H1 (cell line): ENCODE measurements at regions not wholly inside any gene's neighbourhood (a gene's known extent, or its start where the extent isn't known, plus 50 kb on each side); places are given as distances from the start of the nearest gene placed in this dataset.
"Not testable (repeated sequence)": the region's sequence is repeated elsewhere in the genome, so short reads cannot be mapped to it uniquely, and the experiment has no call there.

Experiments
- CTCF ChIA-PET: fragments of 300-600 bp; sonication (Branson Sonifier 250); formaldehyde crosslinking; loops from one replicate; lab custom pipeline; 2021; ENCODE audit not compliant: partially characterized antibody; lab: Charles Lee
- POLR2A ChIA-PET: fragments of 300-600 bp; sonication (Branson Sonifier 250); formaldehyde crosslinking; loops from one replicate; lab custom pipeline; 2021; ENCODE audit warnings: inconsistent platforms; ENCODE audit not compliant: partially characterized antibody; lab: Charles Lee
- DNase-seq, 2 experiments: peaks; one replicate each; pipeline versions ENCODE4 v3.0.0 to v3.0.0-alpha.2; 2010 to 2022; ENCODE audit warnings: low spot score in 2 of 2, low read depth in 1 of 2, mixed read lengths in 1 of 2
- FAIRE-seq: peaks from 2 replicates; lab custom pipeline; 2011; peaks lifted over from hg19 to GRCh38; lab: Jason Lieb, UNC
- H2AFZ ChIP-seq: 2 replicates; pipeline ENCODE4 v1.8.1; 2012; ENCODE audit warnings: low read length, inconsistent platforms
- H2AK5ac ChIP-seq: 2 replicates; pipeline ENCODE4 v1.6.1; 2013; ENCODE audit warnings: low read depth, low read length
- H2BK120ac ChIP-seq: replicated peaks from 2 replicates; pipeline ENCODE3; 2013; ENCODE audit warnings: low read depth, low read length, inconsistent platforms
- H2BK12ac ChIP-seq: 2 replicates; pipeline ENCODE4 v1.6.1; 2013; ENCODE audit warnings: low read depth, low read length
- H2BK15ac ChIP-seq: 2 replicates; pipeline ENCODE4 v1.6.1; 2013; ENCODE audit warnings: low read length
- H2BK20ac ChIP-seq: 2 replicates; pipeline ENCODE4 v1.6.1; 2013; ENCODE audit warnings: low read length
- H2BK5ac ChIP-seq: 2 replicates; pipeline ENCODE4 v1.6.1; 2013; ENCODE audit warnings: low read depth, low read length
- H3K14ac ChIP-seq: 2 replicates; pipeline ENCODE4 v1.6.1; 2013; ENCODE audit warnings: inconsistent platforms; ENCODE audit not compliant: insufficient read length
- H3K18ac ChIP-seq: 2 replicates; pipeline ENCODE4 v1.6.1; 2013; ENCODE audit warnings: low read length; ENCODE audit errors: extremely low read depth
- H3K23ac ChIP-seq: 2 replicates; pipeline ENCODE4 v1.6.1; 2013; ENCODE audit warnings: inconsistent platforms; ENCODE audit not compliant: insufficient read length
- H3K23me2 ChIP-seq: 2 replicates; pipeline ENCODE4 v1.6.1; 2013; ENCODE audit warnings: low read depth, low read length
- H3K27ac ChIP-seq: 2 replicates; pipeline ENCODE4 v1.6.1; 2011; ENCODE audit warnings: low read depth, low read length, inconsistent platforms
- H3K27me3 ChIP-seq, 4 experiments: replicated peaks in 1 of 4; 1 replicate in 1 of 4; 2 replicates in 3 of 4; pipeline versions ENCODE4 v1.6.1 to v1.8.1; 2011 to 2013; ENCODE audit warnings: low read length in 3 of 4, mild to moderate bottlenecking in 3 of 4, inconsistent platforms in 2 of 4, mixed read lengths in 2 of 4, moderate library complexity in 1 of 4; ENCODE audit not compliant: control insufficient read depth in 3 of 4, insufficient read depth in 3 of 4; ENCODE audit errors: extremely low read depth in 1 of 4
- H3K36me3 ChIP-seq, 4 experiments: 2 replicates each; pipeline versions ENCODE4 v1.6.1 to v1.8.1; 2011 to 2013; ENCODE audit warnings: mild to moderate bottlenecking in 4 of 4, low read length in 3 of 4, moderate library complexity in 2 of 4, control low read depth in 1 of 4, inconsistent platforms in 1 of 4; ENCODE audit not compliant: insufficient read depth in 4 of 4, control insufficient read depth in 2 of 4
- H3K4ac ChIP-seq: replicated peaks from 2 replicates; pipeline ENCODE3; 2013; ENCODE audit warnings: low read length, low read depth, mixed read lengths, inconsistent platforms; ENCODE audit not compliant: insufficient read length
- H3K4me1 ChIP-seq, 4 experiments: replicated peaks in 1 of 4; 1 replicate in 1 of 4; 2 replicates in 3 of 4; pipeline versions ENCODE4 v1.6.1 to v1.8.1; 2011 to 2013; ENCODE audit warnings: low read length in 3 of 4, inconsistent platforms in 2 of 4, mixed read lengths in 1 of 4; ENCODE audit not compliant: insufficient read depth in 4 of 4, control insufficient read depth in 3 of 4
- H3K4me2 ChIP-seq, 2 experiments: 2 replicates each; pipeline versions ENCODE4 v1.6.1 to v1.8.1; 2011 to 2013; ENCODE audit warnings: low read depth in 2 of 2, low read length in 2 of 2, control low read depth in 1 of 2, inconsistent platforms in 1 of 2, mild to moderate bottlenecking in 1 of 2; ENCODE audit not compliant: insufficient read depth in 1 of 2
- H3K4me3 ChIP-seq, 4 experiments: fragments of 200-600, 300-600 bp in 1 of 4; sonication (generic), shearing (Covaris generic), sonication (Bioruptor Twin) in 1 of 4; 2 replicates each; pipeline versions ENCODE4 v1.5.1 to v1.8.1; 2011 to 2016; ENCODE audit warnings: low read length in 4 of 4, low read depth in 3 of 4, control low read depth in 2 of 4, inconsistent platforms in 2 of 4, mild to moderate bottlenecking in 2 of 4, mixed read lengths in 1 of 4, moderate library complexity in 1 of 4; ENCODE audit not compliant: insufficient read depth in 2 of 4; ENCODE audit errors: extremely low read depth in 1 of 4
- H3K56ac ChIP-seq: replicated peaks from 2 replicates; pipeline ENCODE3; 2013; ENCODE audit warnings: low read depth, mild to moderate bottlenecking, mixed read lengths, low read length, inconsistent platforms; ENCODE audit not compliant: insufficient read length
- H3K79me1 ChIP-seq: 2 replicates; pipeline ENCODE4 v1.6.1; 2013; ENCODE audit warnings: low read depth, low read length, control low read depth
- H3K79me2 ChIP-seq, 2 experiments: 2 replicates each; pipeline versions ENCODE4 v1.6.1 to v1.8.1; 2012 to 2013; ENCODE audit warnings: low read length in 2 of 2, mild to moderate bottlenecking in 2 of 2, inconsistent platforms in 1 of 2; ENCODE audit not compliant: insufficient read depth in 2 of 2, control insufficient read depth in 1 of 2
- H3K9ac ChIP-seq, 4 experiments: replicated peaks in 1 of 4; 1 replicate in 1 of 4; 2 replicates in 3 of 4; pipeline versions ENCODE4 v1.6.1 to v1.8.1; 2011 to 2013; ENCODE audit warnings: low read depth in 3 of 4, low read length in 3 of 4, control low read depth in 2 of 4, mild to moderate bottlenecking in 2 of 4, moderate library complexity in 2 of 4, inconsistent platforms in 1 of 4; ENCODE audit errors: extremely low read depth in 1 of 4
- H3K9me3 ChIP-seq, 2 experiments: 2 replicates each; pipeline versions ENCODE4 v1.6.1 to v1.8.1; 2012 to 2013; ENCODE audit warnings: mild to moderate bottlenecking in 2 of 2, moderate library complexity in 2 of 2, control low read depth in 1 of 2, inconsistent platforms in 1 of 2, low read depth in 1 of 2, low read length in 1 of 2, mixed read lengths in 1 of 2; ENCODE audit not compliant: insufficient read depth in 2 of 2
- H4K20me1 ChIP-seq, 2 experiments: replicated peaks in 1 of 2; 2 replicates each; pipeline versions ENCODE3 to v1.8.1; 2011 to 2013; ENCODE audit warnings: inconsistent platforms in 2 of 2, low read length in 2 of 2, mild to moderate bottlenecking in 1 of 2; ENCODE audit not compliant: insufficient read depth in 2 of 2, control insufficient read depth in 1 of 2
- H4K5ac ChIP-seq: 2 replicates; pipeline ENCODE4 v1.6.1; 2013; ENCODE audit warnings: low read length, low read depth, mixed read lengths, inconsistent platforms; ENCODE audit not compliant: insufficient read length
- H4K8ac ChIP-seq: 2 replicates; pipeline ENCODE4 v1.8.0; 2013; ENCODE audit warnings: mild to moderate bottlenecking, moderate library complexity, low read length, inconsistent platforms; ENCODE audit not compliant: insufficient read depth; ENCODE audit errors: extremely low read depth
- H4K91ac ChIP-seq: replicated peaks from 2 replicates; pipeline ENCODE3; 2013; ENCODE audit warnings: low read length, mixed read lengths, inconsistent platforms; ENCODE audit not compliant: insufficient read length
- RNF2 ChIP-seq: fragments of 200-900, 300-1000 bp; sonication (generic); IDR thresholded peaks from 2 replicates; pipeline ENCODE4 v1.7.1; 2016; ENCODE audit warnings: borderline replicate concordance, low read depth, mild to moderate bottlenecking, antibody characterized with exemption, low read length; ENCODE audit not compliant: poor library complexity, severe bottlenecking; ENCODE audit errors: missing control alignments
- WGBS, 2 experiments: shearing (Covaris generic) in 1 of 2; methylation state at CpG; one replicate each; pipeline versions ENCODE4 v1.1.6 to v1.1.7; 2013 to 2015; ENCODE audit warnings: low lambda C conversion rate in 2 of 2, mixed read lengths in 2 of 2, inconsistent platforms in 1 of 2, low coverage in 1 of 2, missing lambda C conversion rate in 1 of 2; ENCODE audit not compliant: insufficient replicate concordance in 2 of 2, insufficient coverage in 1 of 2, insufficient read length in 1 of 2; ENCODE audit errors: extremely low coverage in 1 of 2, missing lambda C conversion rate in 1 of 2; 5-methylcytosine and 5-hydroxymethylcytosine counted together

DNA sequence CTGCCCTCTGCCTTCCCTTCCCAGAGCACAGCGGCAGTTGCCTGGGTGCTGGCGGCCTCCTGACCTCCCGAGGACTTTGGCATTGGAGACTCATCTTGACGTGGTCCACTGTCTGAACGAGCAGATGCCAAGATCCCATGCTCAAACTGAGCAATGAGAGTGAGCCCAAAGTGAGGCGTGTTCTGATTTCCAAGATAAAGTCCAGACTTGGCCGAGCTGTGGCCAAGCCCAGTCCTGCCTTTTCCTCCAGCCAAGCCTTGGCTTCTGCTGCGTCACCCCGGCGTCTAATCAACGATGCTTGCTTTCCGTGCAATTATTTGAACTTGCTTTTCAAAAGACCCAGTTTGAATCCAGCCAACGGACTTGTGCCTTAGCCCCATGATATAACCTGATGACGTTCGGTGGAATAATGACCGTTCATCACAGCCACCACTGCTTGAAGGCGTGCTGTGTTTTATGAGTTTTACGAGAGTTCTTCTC is 179.2 kb downstream of the IRF8 start (continued):
- no peak for TF ChIP-seq RNF2

DNA sequence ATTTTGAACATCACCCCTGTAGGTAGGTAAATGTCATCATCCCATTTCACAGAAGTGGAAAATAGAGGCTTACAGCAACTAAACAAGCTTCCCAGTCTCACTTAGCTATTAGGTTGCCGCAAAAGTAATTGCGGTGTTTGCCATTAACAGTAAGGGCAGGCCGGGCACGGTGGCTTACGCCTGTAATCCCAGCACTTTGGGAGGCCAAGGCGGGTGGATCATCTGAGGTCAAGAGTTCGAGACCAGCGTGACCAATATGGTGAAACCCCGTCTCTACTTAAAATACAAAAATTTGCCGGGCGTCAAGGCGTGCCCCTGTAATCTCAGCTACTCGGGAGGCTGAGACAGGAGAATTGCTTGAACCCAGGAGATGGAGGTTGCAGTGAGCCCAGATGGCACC is 179.7 kb downstream of the IRF8 start:
- H3K4me3 ChIP-seq, H4K5ac ChIP-seq, H3K27me3 ChIP-seq, H3K79me2 ChIP-seq, H3K27ac ChIP-seq, H3K23ac ChIP-seq, H4K91ac ChIP-seq, H2BK20ac ChIP-seq, H3K56ac ChIP-seq, H3K4ac ChIP-seq, H3K9me3 ChIP-seq, FAIRE-seq, DNase-seq, H2BK5ac ChIP-seq, H2BK120ac ChIP-seq, H3K79me1 ChIP-seq, H2AFZ ChIP-seq, H4K8ac ChIP-seq, H2BK12ac ChIP-seq, H3K9ac ChIP-seq, H3K36me3 ChIP-seq, H3K4me2 ChIP-seq, H3K23me2 ChIP-seq, POLR2A ChIA-PET, H3K18ac ChIP-seq, H2AK5ac ChIP-seq, H3K14ac ChIP-seq, H4K20me1 ChIP-seq, H2BK15ac ChIP-seq: not testable (repeated sequence)
- CTCF ChIA-PET: interaction anchor here (1.0 to 1.7 kb wide), 4 partner anchors 12 to 439 kb away, joined by 3 to 9 read pairs (median 4); no protein-coding TSS in a partner anchor
- peaks cover 2 to 15% (median 5%) of the 10 kb centered on the region in 4 experiments; a peak in 6 of 7 replicates for H3K4me1 ChIP-seq
- 95% methylated on average over 13 of the region's 13 CpGs; no CpG with 5 or more reads in 1 of the 2 experiments for WGBS, 2 experiments
